Lower leg skin (tissue), 3 donors: ENCODE measurements at regions not wholly inside any gene's neighbourhood (a gene's known extent, or its start where the extent isn't known, plus 50 kb on each side); places are given as distances from the start of the nearest gene placed in this dataset.

ENCODE experiments used
- POLR2A ChIP-seq, 2 donors: fragments of 450-650 bp; IDR thresholded peaks; one replicate each; pipeline ENCODE4 v1.6.1; 2016 to 2017; ENCODE audit warnings: antibody characterized with exemption in 2 of 2, mild to moderate bottlenecking in 1 of 2, moderate library complexity in 1 of 2
- TF ChIP-seq, protein P1 (sequence below), 3 donors: fragments of 450-650 bp; IDR thresholded peaks; one replicate each; pipeline ENCODE4 v1.5.1; 2016; ENCODE audit warnings: antibody characterized with exemption in 3 of 3, mild to moderate bottlenecking in 3 of 3, moderate library complexity in 2 of 3

- TF ChIP-seq, protein P1, sequence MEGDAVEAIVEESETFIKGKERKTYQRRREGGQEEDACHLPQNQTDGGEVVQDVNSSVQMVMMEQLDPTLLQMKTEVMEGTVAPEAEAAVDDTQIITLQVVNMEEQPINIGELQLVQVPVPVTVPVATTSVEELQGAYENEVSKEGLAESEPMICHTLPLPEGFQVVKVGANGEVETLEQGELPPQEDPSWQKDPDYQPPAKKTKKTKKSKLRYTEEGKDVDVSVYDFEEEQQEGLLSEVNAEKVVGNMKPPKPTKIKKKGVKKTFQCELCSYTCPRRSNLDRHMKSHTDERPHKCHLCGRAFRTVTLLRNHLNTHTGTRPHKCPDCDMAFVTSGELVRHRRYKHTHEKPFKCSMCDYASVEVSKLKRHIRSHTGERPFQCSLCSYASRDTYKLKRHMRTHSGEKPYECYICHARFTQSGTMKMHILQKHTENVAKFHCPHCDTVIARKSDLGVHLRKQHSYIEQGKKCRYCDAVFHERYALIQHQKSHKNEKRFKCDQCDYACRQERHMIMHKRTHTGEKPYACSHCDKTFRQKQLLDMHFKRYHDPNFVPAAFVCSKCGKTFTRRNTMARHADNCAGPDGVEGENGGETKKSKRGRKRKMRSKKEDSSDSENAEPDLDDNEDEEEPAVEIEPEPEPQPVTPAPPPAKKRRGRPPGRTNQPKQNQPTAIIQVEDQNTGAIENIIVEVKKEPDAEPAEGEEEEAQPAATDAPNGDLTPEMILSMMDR (IDR thresholded peaks at IDR 0.05): no peak
- no peak for TF ChIP-seq POLR2A (IDR thresholded peaks at IDR 0.05)
These were observed 248.0 kb downstream of the TMEM114 start for GRCh38 chr16:8342276-8342675.
